HL-60 (cell line): ENCODE measurements at regions not wholly inside any gene's neighbourhood (a gene's known extent, or its start where the extent isn't known, plus 50 kb on each side); places are given as distances from the start of the nearest gene placed in this dataset.

Experiments used
- POLR2AphosphoS5 ChIP-seq: IDR thresholded peaks from 2 replicates; pipeline ENCODE4 v1.6.1; 2012; ENCODE audit warnings: low read depth
- REST ChIP-seq: IDR thresholded peaks from 2 replicates; pipeline ENCODE4 v1.6.1; 2012; ENCODE audit warnings: low read depth; ENCODE audit not compliant: insufficient replicate concordance
- TF ChIP-seq, protein P1 (sequence below): IDR thresholded peaks from one replicate; pipeline ENCODE4 v1.5.1; 2011; ENCODE audit warnings: low read length, control low read depth, inconsistent platforms; ENCODE audit not compliant: insufficient read depth

DNA sequence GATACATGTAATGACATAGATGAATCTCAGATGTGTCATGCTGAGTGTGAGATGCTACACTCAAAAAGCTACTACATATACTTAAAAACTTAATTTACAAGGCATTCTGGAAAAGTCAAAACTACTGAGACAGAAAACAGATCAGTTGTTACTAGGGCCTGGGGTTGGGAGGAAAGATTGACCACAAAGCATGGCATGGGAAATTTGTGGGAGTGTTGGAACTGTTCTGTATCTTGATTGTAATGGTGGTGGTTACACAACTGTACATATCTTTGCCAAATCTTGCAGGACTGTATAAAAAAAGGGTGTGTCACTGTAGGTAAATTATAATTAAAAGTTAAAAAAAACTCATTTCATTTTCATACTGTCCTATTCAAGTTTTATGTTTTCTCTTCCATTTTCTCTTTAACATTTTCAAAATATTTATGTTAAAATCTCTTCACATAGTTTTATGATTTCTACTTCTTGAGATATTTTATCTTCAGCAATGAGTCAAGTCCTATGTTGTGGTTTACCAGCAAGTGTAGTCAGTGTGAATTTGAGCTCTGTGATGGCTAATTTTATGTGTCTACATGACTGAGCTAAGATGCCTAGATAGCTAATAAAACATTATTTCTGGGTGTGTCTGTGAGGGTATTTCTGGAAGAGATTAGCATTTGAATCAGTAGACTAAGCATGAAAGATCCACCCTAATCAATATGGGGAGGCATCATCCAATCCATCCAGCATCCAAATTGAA is 58.6 kb upstream of the VRK2 start:
- TF ChIP-seq, protein P1, sequence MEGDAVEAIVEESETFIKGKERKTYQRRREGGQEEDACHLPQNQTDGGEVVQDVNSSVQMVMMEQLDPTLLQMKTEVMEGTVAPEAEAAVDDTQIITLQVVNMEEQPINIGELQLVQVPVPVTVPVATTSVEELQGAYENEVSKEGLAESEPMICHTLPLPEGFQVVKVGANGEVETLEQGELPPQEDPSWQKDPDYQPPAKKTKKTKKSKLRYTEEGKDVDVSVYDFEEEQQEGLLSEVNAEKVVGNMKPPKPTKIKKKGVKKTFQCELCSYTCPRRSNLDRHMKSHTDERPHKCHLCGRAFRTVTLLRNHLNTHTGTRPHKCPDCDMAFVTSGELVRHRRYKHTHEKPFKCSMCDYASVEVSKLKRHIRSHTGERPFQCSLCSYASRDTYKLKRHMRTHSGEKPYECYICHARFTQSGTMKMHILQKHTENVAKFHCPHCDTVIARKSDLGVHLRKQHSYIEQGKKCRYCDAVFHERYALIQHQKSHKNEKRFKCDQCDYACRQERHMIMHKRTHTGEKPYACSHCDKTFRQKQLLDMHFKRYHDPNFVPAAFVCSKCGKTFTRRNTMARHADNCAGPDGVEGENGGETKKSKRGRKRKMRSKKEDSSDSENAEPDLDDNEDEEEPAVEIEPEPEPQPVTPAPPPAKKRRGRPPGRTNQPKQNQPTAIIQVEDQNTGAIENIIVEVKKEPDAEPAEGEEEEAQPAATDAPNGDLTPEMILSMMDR, result no peak
- TF ChIP-seq POLR2AphosphoS5, result no peak
- no peak for TF ChIP-seq REST
